Right lobe of liver (tissue), 6 donors: ENCODE measurements at regions not wholly inside any gene's neighbourhood (a gene's known extent, or its start where the extent isn't known, plus 50 kb on each side); places are given as distances from the start of the nearest gene placed in this dataset.
"Not testable (repeated sequence)": the region's sequence is repeated elsewhere in the genome, so short reads cannot be mapped to it uniquely, and the experiment has no call there.

Experiments
- ATAC-seq, 4 donors: fragments of 200-7000 bp; cut with Tn5 transposase; one replicate each; pipeline ENCODE4 v1.9.1; 2020; ENCODE audit warnings: mild to moderate bottlenecking in 4 of 4, moderate library complexity in 4 of 4
- DNase-seq, 3 donors: peaks; one replicate each; pipeline ENCODE4 v3.0.0-alpha.2; 2020
- H3K27ac ChIP-seq, 3 donors: fragments of 200-600 bp; one replicate each; pipeline ENCODE4 v1.8.0; 2022
- H3K27me3 ChIP-seq, 2 donors: fragments of 200-600 bp; one replicate each; pipeline ENCODE4 v1.8.0; 2022
- H3K36me3 ChIP-seq, 4 donors: fragments of 200-600 bp; sonication (generic) in 1 of 4; one replicate each; pipeline versions ENCODE4 v1.5.1 to v1.8.0; 2017 to 2022; ENCODE audit warnings: control low read depth in 1 of 4
- H3K4me1 ChIP-seq, 4 donors: fragments of 200-600 bp; sonication (generic) in 1 of 4; one replicate each; pipeline versions ENCODE4 v1.5.1 to v1.8.0; 2017 to 2022; ENCODE audit warnings: control low read depth in 1 of 4
- H3K4me3 ChIP-seq, 3 donors: fragments of 200-600 bp; one replicate each; pipeline ENCODE4 v1.8.0; 2022
- H3K9me3 ChIP-seq, 4 donors: fragments of 200-600 bp; sonication (generic) in 1 of 4; one replicate each; pipeline versions ENCODE4 v1.5.1 to v1.8.0; 2017 to 2022; ENCODE audit warnings: control low read depth in 1 of 4
- CTCF ChIP-seq, 4 donors: fragments of 200-600 bp in 3 of 4; fragments of 450-650 bp in 1 of 4; IDR thresholded peaks; one replicate each; pipeline versions ENCODE4 v1.5.1 to v1.8.0; 2016 to 2022; ENCODE audit warnings: antibody characterized with exemption in 4 of 4, mild to moderate bottlenecking in 2 of 4
- POLR2A ChIP-seq: fragments of 450-650 bp; IDR thresholded peaks from one replicate; pipeline ENCODE4 v1.6.1; 2017; ENCODE audit warnings: antibody characterized with exemption, mild to moderate bottlenecking
- WGBS: methylation state at CpG from one replicate; pipeline ENCODE4 v1.1.6; 2018; ENCODE audit warnings: low coverage, low lambda C conversion rate; ENCODE audit not compliant: insufficient coverage; ENCODE audit errors: missing lambda C conversion rate; 5-methylcytosine and 5-hydroxymethylcytosine counted together
- intact Hi-C, 2 donors: fragments of 100-400 bp; cut with DNase I; formaldehyde crosslinking; loops; one replicate each; pipeline versions ENCODE4 v1.11.2 to v1.14.1; 2022
- donor health status: DM: no; HTN: yes; CAD: no.
- donor health status: DM: no; HTN: no; CAD: no.
- donor health status: DM: no; HTN: no; CAD: no.
- donor health status: DM: no; HTN: yes; CAD: no.
- donor health status: DM: no; HTN: yes; CAD: no.

- Histone ChIP-seq H3K4me3 (no peak overlapping the region), H3K4me1 (no peaks in the 10 kb centered on the region), H3K9me3 (no peaks in the 10 kb centered on the region), H3K27ac (no peak overlapping the region), H3K27me3 (no peaks in the 10 kb centered on the region), H3K36me3 (no peaks in the 10 kb centered on the region)
- DNase-seq, result no peak
- ATAC-seq, result no peak
- WGBS, result 69% methylated on average over 5 of the region's 5 CpGs
- intact Hi-C loops, result loop anchor here in 1 of 2 donors (10.0 kb wide), 1 partner anchor 245 kb away; no protein-coding TSS in a partner anchor
- no peak for TF ChIP-seq POLR2A
- TF ChIP-seq CTCF (IDR thresholded peaks at IDR 0.05), result no peak
These were observed 78.8 kb upstream of the ANKRD1 start for GRCh38 chr10:90999512-91000172.

- H3K4me1 ChIP-seq, result no peaks in the 10 kb centered on the region
- H3K27ac ChIP-seq, result no peak overlapping the region
- 83% methylated on average over 3 of the region's 6 CpGs for WGBS
- no peak overlapping the region for H3K4me3 ChIP-seq
- DNase-seq, result no peak
- no peak for ATAC-seq
- no peaks in the 10 kb centered on the region for H3K27me3 ChIP-seq
- no peaks in the 10 kb centered on the region for H3K36me3 ChIP-seq
- intact Hi-C loops, result loop anchor here in 1 of 2 donors (10.0 kb wide), 1 partner anchor 244 kb away; no protein-coding TSS in a partner anchor
- no peaks in the 10 kb centered on the region for H3K9me3 ChIP-seq
- TF ChIP-seq POLR2A (no peak), CTCF (IDR thresholded peaks at IDR 0.05) (no peak)
These were observed 79.6 kb upstream of the ANKRD1 start for GRCh38 chr10:91000470-91000869.

GRCh38 chr10:91000985-91001384, 80.1 kb upstream of the ANKRD1 start:
- Histone ChIP-seq H3K4me1 (no peaks in the 10 kb centered on the region), H3K27ac (no peak overlapping the region), H3K9me3 (no peaks in the 10 kb centered on the region), H3K4me3 (no peak overlapping the region), H3K27me3 (no peaks in the 10 kb centered on the region), H3K36me3 (no peaks in the 10 kb centered on the region)
- intact Hi-C loops, result loop anchor here in 1 of 2 donors (10.0 kb wide), 1 partner anchor 244 kb away; no protein-coding TSS in a partner anchor
- ATAC-seq (no peak), DNase-seq (no peak)
- TF ChIP-seq POLR2A (no peak), CTCF (IDR thresholded peaks at IDR 0.05) (no peak)
- 60% methylated on average over 1 of the region's 1 CpG for WGBS

GRCh38 chr10:91002656-91003055, 81.8 kb upstream of the ANKRD1 start:
- WGBS, result 76% methylated on average over 3 of the region's 3 CpGs
- Histone ChIP-seq H3K27ac (no peak overlapping the region), H3K4me3 (no peak overlapping the region), H3K36me3 (no peaks in the 10 kb centered on the region), H3K27me3 (no peaks in the 10 kb centered on the region), H3K9me3 (no peaks in the 10 kb centered on the region), H3K4me1 (no peaks in the 10 kb centered on the region)
- DNase-seq (no peak), ATAC-seq (no peak)
- no peak for TF ChIP-seq POLR2A
- intact Hi-C loops, result loop anchor here in 1 of 2 donors (10.0 kb wide), 1 partner anchor 242 kb away; no protein-coding TSS in a partner anchor

- not testable (repeated sequence) for DNase-seq, H3K4me3 ChIP-seq, H3K27ac ChIP-seq, H3K27me3 ChIP-seq, H3K4me1 ChIP-seq, ATAC-seq, H3K36me3 ChIP-seq, H3K9me3 ChIP-seq
- intact Hi-C loops, result loop anchor here in 1 of 2 donors (10.0 kb wide), 1 partner anchor 241 kb away; no protein-coding TSS in a partner anchor
- 60% methylated on average over 1 of the region's 1 CpG for WGBS
These were observed 82.5 kb upstream of the ANKRD1 start for GRCh38 chr10:91003379-91003778.

- not testable (repeated sequence) for H3K36me3 ChIP-seq, DNase-seq, H3K27me3 ChIP-seq, H3K4me1 ChIP-seq, H3K27ac ChIP-seq, ATAC-seq, H3K9me3 ChIP-seq, H3K4me3 ChIP-seq
- intact Hi-C loops, result loop anchor here in 1 of 2 donors (10.0 kb wide), 1 partner anchor 240 kb away; no protein-coding TSS in a partner anchor
- WGBS, result 71% methylated on average over 3 of the region's 3 CpGs
These were observed 84.4 kb upstream of the ANKRD1 start for GRCh38 chr10:91005276-91005675.
